ENCODE measurements at regions not wholly inside any gene's neighbourhood (a gene's known extent, or its start where the extent isn't known, plus 50 kb on each side); places are given as distances from the start of the nearest gene placed in this dataset.
"Not testable (repeated sequence)": the region's sequence is repeated elsewhere in the genome, so short reads cannot be mapped to it uniquely, and the experiment has no call there.

DNA sequence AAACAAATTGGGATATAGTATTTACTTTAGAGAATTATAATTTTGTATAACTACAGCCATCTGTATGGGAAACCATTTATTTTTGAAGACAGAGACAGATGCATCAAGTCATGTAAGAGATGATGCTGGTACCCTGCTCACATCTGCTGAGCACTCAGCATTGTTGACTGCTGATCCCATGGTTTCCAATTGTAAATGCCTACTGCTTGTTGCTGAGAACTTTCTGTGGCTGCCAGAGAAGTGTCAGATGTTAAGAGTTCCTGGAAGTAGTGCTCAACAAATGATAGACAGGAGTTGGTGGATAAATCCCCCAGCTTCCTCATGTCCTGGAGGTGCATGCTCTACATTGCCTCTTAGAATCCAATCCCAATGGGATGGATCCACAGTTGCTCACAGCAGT is 167.1 kb downstream of the OXSM start:
- DNase-seq = no peak

DNA sequence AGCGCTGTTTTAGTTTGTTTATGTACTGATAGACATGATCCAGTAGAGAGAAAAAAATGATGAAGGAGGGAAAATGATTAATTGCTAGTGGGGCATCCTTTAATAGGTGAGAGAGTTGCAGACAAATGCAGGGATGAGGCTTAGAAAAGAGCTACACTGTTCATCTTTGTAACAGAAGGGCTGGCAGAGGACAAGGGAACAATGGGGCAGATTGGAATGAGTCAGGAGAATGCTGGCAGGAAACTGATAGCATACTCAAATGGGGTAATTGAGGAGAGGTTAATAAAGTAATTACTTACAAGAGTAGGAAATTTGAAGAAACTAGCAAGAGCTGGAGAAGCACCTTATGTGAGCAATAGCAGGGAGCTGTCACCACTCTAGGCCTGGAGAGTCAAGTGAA is 170.9 kb downstream of the OXSM start:
- no peak for DNase-seq

DNA sequence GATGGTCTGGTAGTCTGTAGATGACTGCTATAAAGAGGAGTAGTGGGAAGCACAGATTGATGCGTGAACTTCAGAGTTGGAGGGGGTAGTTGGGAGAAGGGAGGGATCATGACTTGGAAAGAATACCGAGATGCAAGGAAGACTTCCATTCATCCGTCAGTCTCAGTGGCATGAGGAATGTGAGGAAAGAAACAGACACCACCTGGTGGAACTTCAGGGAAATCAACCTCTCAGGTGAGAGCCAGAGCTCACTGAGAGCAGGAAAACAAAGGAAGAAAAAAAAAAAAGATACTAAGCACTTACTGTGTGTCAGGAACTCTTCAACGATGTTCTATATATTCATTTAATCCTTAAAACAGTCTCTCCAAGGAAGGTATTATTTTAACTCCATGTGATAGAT is 172.4 kb downstream of the OXSM start:
- peak in 1 of 2 experiments; percentile 27 for DNase-seq

DNA sequence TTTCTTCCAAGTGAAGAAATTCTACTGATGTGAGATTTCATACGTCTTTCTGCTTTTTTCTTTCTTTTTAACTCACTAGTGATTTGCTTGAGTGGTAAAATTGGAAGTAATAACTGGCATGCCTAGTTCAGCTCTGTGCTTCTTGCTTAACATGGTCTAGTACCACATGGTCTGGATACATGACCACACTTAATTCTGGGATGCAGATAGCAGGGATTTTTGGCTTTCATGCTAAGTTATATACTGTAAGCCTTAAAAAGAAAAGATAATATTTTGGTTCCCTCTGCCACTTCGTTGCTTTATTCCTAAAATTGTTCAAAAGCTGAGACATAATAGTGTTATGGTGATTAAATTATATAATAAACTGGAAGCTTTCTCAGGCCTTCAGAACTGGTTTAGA is 174.3 kb downstream of the OXSM start:
- DNase-seq = no peak

DNA sequence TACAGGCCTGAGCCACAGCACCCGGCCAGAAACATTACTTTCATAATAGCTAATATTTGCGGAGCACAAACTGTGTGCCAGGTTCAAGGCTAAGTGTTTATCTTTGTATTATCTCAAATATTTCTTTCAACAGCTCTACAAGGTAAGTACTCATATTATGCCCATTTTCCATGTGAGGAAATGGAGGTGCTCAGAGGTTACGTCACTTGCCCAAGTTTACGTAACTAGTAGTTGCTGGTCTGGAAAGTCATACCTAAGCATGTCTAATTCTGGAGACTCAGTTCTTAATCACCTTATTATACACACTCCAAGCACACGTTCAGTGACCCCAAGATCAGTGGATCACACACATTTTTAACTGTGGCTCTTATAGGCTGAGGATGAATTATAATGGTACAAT is 177.5 kb downstream of the OXSM start:
- no peak for DNase-seq

DNA sequence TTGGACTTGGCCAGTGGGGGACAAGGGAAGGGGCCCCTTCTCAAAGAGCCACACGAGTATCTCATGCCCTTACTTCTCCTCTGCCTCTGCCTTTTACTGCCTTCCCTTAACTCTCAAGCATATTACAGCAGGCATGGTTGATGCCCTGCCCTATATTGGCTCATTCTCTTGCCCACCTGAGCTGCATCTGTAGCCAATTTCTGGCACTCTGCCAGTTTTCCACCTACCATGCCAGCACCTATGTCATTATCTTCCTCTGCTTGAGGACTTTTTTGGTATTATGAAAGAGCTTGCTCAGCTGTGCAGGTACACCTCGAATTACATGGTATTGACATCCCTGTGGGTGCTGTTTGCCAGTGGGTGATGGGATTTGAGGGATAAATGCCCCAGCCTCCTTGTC is 181.8 kb downstream of the OXSM start:
- no peak for DNase-seq

DNA sequence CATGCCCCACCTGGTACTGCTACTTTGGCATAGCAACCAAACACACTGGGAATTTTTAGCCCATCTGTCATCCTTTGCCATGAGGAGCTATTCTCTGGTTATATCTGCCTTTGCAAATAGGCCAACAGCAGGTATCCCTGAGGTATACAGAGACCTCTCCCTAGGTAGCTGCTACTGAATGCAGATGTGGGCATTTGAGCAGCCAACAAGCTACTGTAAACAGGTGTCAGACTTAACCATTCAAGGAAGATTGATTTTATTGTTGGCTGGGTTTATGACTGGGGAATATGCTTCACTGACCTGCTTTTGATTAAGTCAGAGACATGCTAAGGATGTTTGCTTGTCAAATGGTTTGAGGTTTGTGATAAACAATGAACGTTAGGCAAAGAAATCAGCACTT is 183.2 kb downstream of the OXSM start:
- no peak for DNase-seq

DNA sequence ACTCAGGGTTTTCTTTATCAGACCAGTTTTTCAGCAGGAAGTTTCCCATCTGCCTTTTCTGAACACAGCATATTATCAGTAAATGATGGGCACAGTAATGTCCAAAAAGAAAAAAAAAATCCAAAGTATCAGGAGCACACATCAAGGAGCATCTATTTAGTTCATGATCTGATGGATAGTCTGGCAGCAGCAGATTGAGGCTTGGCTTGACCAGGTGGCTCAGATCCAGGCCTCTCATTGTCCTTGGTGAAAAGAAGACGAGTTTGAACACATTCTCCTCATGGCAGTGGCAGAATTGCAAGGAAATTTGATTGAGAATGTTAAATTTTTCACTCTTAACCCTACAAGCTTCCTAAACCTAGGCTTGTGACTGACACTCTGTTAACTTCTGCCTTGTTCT is 192.9 kb downstream of the OXSM start:
- no peak for DNase-seq

DNA sequence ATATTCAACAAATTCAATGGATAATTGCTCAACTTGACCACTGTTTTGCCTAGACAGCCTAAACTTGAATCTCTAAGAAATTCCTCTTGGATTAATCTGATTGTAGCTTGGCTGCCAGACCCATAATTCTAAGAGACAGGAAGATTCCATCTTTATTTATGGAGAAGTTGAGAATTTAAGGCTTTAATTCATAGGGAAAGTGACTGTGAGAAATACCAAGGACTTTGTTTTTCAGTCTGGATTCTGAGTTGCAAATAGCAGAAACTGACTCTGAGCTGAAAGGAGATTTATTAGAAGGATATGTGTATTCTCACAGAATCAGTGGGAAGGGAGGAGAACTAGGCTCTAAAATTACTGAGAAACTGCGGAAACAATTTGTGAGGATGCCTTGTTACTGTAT is 195.7 kb downstream of the OXSM start:
- no peak for DNase-seq

DNA sequence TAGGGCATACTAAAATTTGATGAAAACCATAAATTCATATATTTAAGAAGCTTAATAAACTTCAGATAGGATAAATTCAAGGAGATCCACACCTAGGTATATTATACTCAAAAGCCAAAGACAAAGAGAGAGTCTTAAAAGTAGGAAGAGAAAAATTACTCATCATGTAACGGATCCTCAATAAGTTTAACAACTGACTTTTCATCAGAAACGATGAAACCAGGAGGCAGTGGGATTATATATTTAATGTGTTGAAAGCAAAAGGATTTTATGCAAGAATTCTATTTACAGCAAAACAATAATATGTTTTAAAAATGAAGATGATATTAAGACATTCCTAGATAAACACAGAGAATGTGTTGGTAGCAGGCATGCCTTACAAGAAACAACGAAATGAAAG is 202.7 kb downstream of the OXSM start:
- DNase-seq = no peak

DNA sequence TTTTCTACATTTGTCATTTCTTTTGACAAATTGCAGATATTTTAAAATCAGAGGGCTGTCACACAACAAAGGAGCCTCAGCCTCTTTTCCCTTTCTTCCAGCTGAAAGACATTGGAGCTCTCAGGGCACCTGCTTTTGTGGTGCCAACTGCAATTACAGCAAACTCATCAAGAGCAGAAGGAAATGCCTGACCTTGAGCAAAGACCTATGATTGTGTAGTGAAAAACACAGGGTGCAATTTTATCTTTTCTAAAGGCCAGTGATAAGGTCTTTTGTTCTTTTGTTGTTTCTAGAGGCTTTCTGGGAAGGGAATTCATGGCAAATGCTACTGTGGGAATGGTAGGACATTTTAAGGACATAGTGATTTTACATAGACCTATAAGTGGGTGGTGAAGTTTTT is 214.3 kb downstream of the OXSM start:
- no peak for DNase-seq

DNA sequence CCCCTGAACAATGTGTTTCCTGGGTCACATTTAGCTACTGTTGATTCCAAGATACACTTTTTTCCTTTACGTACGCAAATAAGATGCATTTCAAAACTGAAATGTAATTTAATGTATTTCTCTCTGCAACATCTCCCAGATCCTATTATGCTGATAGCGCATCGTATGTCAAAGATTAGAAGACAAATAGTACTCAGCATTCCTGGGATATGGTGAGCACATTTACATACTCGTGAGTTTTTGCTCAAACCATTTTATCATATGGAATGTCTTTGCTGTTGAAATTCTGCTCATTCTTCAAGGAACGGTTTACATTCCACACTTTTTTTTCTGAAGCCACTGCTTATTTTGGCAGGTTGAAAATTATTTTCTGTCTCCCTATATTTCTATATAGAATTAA is 221.4 kb downstream of the OXSM start:
- DNase-seq = no peak

DNA sequence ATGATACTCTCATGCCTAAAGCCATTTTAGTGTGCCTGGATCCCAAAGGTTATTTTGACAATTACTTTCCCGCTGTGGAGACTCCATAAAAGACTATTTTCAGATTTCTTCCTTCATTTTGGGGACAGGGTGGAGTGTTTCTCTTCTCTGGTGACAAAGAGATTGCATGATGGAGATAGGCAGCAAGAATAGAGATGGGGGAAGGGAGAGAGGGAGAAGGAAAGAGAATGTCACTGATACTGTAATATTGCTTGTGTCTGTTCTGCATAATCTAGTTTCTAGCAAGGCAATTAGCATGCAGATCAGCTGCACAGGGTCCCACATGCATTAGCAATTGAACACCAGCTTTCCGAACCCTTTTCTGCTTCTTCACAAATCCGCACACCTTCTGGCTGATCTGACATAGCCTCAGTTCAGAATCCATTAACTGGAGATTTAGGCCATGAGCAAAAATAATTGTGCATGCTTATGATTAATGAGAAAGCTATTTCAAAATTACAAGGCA is 222.4 kb downstream of the OXSM start:
- no peak for DNase-seq

DNA sequence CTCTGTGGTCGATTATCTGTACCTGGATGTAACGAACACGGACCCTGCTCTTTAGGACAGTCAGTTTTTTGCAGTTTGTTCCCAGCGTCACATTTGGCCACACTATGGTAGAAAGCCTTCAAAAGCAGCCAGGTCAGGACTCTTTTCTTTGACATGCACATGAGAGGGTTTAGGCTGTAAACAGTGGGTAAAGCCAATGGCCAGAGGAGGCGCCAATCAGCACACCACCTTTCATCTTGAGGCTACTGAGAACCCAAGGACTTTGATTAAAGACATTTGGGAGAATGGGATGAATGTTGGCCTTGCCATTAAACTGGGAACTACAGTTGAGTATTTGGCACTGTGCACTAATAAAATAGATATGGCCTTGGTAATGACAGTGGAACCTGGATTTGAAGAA is 225.9 kb downstream of the OXSM start:
- DNase-seq = no peak

DNA sequence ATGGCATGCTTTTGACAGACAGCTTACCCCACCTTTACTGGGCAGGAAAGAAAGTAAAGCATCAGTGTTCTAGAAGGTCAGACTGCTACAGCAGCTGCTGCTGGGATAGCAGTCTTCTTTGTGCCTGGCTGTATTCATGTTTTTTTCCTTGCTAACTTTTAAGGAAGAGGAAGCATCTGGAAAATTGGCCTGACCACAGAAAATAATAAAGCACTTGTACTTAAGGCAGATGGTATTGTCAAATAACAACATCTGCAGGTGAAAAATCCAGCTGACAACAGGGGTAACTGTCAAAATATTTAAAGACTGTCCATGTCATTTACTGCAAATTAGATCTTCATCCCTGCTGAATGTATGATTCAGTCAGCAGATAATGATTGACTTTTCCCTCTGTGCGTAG is 229.0 kb downstream of the OXSM start:
- DNase-seq = no peak

DNA sequence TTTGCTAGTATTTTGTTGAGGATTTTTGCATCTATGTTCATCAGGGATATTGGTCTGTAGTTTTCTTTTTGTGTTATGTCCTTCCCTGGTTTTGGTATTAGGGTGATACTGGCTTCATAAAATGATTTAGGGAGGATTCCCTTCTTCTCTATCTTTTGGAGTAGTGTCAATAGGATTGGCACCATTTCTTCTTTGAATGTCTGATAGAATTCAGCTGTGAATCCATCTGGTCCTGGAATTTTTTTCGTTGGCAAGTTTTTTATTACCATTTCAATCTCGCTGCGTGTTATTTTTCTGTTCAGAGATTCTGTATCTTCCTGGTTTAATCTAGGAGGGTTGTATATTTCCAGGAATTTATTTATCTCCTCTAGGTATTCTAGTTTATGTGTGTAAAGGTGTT is 234.3 kb downstream of the OXSM start:
- not testable (repeated sequence) for DNase-seq

DNA sequence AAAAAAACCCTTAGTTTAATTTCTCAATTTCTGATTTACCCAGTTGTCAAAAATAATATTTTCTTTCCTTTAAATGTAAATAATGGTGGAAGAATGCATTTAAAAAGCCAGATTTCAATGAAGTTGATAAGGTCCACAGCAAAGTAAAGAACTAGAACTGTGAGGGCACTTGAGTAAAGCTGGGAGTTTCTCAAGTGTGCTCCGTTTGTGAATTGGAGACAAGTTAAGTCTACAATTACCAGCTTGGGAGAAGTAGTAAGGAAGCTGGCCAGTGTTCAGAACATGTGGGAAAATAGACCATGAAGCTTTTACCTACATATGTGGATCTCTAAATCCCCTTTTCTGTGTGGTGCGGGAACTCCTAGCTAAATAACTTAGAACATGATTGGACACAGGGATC is 239.4 kb downstream of the OXSM start:
- no peak for DNase-seq

DNA sequence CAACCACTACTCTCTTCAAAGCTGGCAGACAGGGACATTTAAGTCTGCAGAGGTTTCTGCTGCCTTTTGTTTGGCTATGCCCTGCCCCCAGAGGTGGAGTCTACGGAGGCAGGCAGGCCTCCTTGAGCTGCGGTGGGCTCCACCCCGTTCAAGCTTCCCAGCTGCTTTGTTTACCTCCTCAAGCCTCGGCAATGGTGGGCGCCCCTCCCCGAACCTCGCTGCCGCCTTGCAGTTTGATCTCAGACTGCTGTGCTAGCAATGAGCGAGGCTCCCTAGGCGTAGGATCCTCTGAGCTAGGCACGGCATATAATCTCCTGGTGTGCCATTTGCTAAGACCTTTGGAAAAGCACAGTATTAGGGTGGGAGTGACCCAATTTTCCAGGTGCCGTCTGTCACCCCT is 252.2 kb downstream of the OXSM start:
- not testable (repeated sequence) for DNase-seq

DNA sequence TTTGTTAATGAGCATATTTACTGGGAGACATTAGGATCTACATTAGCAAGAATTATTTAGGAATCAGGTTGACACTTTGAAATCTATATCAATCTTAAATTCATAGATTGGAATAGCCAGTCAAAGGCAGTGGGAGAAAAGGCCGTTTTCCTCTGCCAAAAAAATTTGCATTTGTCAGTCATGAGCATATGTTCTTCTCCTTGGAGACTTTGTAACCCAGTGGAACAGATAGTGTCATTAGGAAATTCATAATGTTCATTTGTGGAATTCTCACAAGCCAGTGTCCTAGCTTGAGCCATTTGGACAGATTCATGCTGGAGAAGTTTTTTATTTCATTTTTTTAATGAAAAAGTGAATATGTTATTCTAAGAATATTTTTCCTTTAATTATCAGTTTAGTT is 260.1 kb downstream of the OXSM start:
- DNase-seq = no peak

DNA sequence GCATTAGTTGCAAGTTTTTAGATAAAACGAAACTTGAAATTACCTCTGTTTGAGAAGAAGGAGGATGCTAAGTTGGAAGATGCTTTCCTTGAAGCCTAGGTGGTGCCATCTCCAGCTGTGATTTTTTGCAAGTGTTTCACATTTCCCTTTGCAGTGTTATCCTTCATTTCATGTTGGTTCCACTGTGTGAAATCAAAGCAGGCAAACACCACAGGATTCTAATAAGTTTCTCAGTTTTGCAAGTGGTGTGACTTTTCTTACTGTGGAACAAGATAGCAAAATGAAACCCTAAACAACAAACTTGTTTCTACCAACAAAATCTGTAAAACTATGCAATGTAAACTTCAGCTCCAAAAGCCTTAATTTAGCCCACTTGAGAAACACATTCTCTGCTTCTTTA is 260.9 kb downstream of the OXSM start:
- no peak for DNase-seq

DNA sequence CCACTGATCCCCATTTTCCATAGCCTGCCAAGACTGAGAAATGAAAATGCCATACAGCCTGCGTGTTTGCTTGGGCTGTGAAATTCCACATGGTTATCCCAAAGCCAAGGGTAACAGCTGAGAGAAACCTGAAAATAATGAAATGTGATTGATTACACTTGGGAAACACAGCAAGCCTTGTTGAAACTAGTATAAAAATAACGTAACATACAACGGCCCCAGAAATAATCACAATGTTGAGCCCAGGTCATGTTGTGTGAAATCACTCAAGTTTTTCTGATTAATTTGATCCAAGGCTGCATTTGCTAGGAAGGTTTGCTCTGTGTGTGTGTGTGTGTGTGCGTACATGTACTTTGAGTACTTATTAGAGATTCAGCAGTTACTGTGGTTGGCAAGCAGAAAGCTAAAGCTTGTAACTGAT is 269.0 kb downstream of the OXSM start:
- no peak for DNase-seq

DNA sequence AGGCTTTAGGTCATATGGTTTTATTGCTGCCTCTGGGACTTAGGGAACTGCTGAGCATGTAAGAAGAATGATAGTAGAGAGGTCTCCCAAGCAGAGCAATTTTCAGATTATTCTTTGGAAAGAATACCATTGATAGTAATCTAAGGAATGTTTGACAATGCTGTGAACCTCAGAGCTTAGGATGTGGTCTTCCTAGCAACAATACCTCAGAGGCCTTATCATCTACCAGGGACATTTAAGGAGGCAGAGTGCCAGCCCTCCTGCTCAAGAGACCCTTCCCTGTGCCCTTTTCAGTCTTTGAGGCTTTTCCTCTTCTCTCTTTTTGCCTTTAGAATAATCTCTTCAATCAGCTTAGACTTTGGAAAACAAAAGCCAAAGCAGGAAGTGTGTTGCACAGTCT is 272.1 kb downstream of the OXSM start:
- no peak for DNase-seq

DNA sequence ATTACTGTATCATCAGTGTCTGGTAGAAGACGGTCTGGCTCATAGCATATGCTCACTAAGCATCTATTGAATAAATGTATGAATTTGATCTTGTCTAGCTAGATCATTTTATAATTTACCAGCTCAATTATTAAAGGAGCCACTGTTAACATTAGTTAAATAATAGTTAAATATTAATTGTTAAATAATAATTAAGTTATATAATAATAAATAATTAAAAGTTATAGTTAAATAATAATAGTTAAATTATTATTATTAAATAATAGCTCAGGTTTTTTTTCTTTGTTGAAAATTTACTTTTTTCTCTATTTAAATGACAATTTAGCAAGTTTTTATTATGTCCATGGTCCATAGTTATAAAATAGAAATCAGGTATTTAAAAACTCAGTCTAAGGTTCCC is 274.4 kb downstream of the OXSM start:
- DNase-seq = no peak

DNA sequence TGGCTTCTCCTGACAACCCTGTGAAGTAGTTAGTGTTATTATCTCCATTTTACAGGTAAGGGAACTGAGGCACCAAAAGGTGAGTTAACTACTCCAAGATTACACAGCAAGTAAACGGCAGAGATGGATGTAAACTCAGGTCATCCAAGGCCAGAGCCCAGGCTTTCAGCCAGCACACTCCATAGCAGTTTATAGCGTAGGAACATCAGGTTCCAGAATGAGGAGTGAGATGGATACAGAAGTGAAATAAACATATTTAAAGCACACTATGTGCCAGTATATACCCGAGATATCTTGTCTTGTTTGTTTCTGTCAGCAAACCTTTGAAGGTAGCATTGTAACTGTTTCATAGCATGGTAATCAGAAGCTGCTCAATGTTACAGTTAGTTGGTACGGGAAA is 279.0 kb downstream of the OXSM start:
- DNase-seq = no peak

DNA sequence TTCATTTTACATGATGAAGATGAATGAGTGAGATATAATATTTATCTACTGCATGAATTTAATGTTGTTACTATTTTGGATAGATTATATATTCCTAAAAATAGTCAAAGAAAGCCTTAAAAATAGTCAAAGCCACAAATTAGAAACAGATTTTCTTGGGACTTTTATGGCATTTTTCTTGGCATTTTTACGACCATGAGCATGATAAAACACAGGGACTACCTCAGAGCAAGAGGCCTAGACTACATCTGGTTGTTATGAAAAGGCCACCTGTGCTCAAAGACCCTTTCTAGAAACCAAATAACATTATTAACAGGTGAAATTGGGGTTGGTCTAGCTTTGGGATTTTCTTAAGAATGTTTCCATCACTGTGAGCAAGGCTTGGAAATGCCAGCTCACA is 281.0 kb downstream of the OXSM start:
- no peak for DNase-seq

DNA sequence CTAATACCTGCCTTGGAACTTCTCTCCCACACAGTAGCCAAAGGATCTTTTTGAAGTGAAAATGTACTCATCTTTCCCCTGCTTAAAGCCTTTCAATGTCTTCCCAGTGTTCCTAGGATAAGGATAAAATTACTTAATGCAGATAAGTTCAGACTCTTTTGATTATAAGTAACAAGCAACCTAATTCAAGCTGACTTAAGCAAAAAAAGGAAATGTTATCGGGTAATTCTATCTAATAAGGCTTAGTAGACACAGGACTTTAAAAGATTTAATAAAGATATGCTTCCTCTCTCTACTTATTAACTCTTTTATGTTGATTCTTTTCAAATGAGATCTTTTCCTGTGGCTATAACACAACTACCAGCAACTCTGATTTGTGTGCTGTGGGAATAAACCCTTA is 284.2 kb downstream of the OXSM start:
- no peak for DNase-seq
